MCF 10A (cell line): ENCODE measurements at regions not wholly inside any gene's neighbourhood (a gene's known extent, or its start where the extent isn't known, plus 50 kb on each side); places are given as distances from the start of the nearest gene placed in this dataset.

ENCODE experiments used
- BruUV-seq: library from RNA; stranded (reverse); fragments of 400-500 nt; replicated peaks from 2 replicates; lab custom pipeline; 2021; lab: Mats Ljungman, UMichigan
- CTCF ChIA-PET: fragments of 300-600 bp; sonication (Branson Sonifier 250); formaldehyde crosslinking; extraction: SDS; loops from one replicate; lab custom pipeline; 2021; ENCODE audit warnings: antibody characterized with exemption, inconsistent platforms; lab: Yijun Ruan, JAX
- POLR2A ChIA-PET: fragments of 300-600, 350-650 bp; sonication (Branson Sonifier 250); formaldehyde crosslinking; extraction: SDS; loops from one replicate; lab custom pipeline; 2020; ENCODE audit warnings: antibody characterized with exemption, inconsistent platforms; lab: Yijun Ruan, JAX
- DNase-seq: peaks from one replicate; pipeline ENCODE4 v3.0.0-alpha.2; 2018; ENCODE audit not compliant: unreplicated experiment
- H3K27ac Mint-ChIP-seq: one replicate; pipeline ENCODE4 v1.8.0; 2022; ENCODE audit warnings: mild to moderate bottlenecking, low read depth, mixed read lengths; ENCODE audit not compliant: unreplicated experiment
- H3K27me3 Mint-ChIP-seq: one replicate; pipeline ENCODE4 v1.8.0; 2022; ENCODE audit warnings: mixed read lengths; ENCODE audit not compliant: insufficient read depth, unreplicated experiment
- H3K36me3 Mint-ChIP-seq: one replicate; pipeline ENCODE4 v1.8.0; 2022; ENCODE audit warnings: mild to moderate bottlenecking, moderate library complexity, mixed read lengths; ENCODE audit not compliant: insufficient read depth, unreplicated experiment
- H3K4me1 Mint-ChIP-seq: one replicate; pipeline ENCODE4 v1.8.0; 2022; ENCODE audit warnings: mixed read lengths; ENCODE audit not compliant: insufficient read depth, unreplicated experiment
- H3K4me3 Mint-ChIP-seq: one replicate; pipeline ENCODE4 v1.8.0; 2022; ENCODE audit warnings: mild to moderate bottlenecking, moderate library complexity, mixed read lengths; ENCODE audit not compliant: unreplicated experiment
- H3K9me3 Mint-ChIP-seq: one replicate; pipeline ENCODE4 v1.8.0; 2022; ENCODE audit warnings: mixed read lengths; ENCODE audit not compliant: unreplicated experiment
- intact Hi-C: fragments of 100-400 bp; cut with micrococcal nuclease; formaldehyde crosslinking; loops from 2 replicates; pipeline ENCODE4 v1.14.1; 2022
- TF ChIP-seq, protein P1 (sequence below): fragments of 200-600 bp; IDR thresholded peaks from one replicate; pipeline ENCODE4 v1.8.0; 2022; ENCODE audit warnings: antibody characterized with exemption, mild to moderate bottlenecking; ENCODE audit not compliant: unreplicated experiment

DNA sequence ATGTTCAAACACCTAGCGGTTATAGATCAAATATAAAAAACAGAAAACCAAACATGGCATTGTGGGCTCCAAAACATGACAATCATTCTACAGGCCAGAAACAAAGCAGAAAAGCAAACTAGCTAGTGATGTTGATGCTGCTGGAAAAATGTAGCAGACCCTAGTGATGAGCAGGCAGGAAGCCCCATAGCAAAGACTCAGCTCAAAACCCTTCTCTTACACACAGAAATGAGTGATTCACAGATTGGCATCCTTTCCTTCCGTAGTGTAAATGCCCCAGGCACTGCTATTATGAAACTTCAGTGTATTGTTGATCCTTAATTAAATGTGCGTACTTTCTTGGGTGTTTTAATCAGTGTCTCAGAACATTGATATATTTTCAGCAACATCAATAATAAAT lies 425.1 kb downstream of the UTRN start:
- POLR2A ChIA-PET: interaction anchor here (0.5 to 1.2 kb wide), 2 partner anchors 10 to 36 kb away, joined by 3 to 5 read pairs; no protein-coding TSS in a partner anchor
- Mint-ChIP-seq H3K27me3 (no peaks in the 10 kb centered on the region), H3K4me3 (no peak overlapping the region), H3K9me3 (no peaks in the 10 kb centered on the region), H3K4me1 (peaks cover 17% of the 10 kb centered on the region), H3K27ac (peak overlapping the region; percentile 54), H3K36me3 (no peaks in the 10 kb centered on the region)
- CTCF ChIA-PET: interaction anchor here (0.6 kb wide), 1 partner anchor 26 kb away, joined by 4 read pairs; no protein-coding TSS in a partner anchor
- intact Hi-C loops: no loop called here
- TF ChIP-seq, protein P1, sequence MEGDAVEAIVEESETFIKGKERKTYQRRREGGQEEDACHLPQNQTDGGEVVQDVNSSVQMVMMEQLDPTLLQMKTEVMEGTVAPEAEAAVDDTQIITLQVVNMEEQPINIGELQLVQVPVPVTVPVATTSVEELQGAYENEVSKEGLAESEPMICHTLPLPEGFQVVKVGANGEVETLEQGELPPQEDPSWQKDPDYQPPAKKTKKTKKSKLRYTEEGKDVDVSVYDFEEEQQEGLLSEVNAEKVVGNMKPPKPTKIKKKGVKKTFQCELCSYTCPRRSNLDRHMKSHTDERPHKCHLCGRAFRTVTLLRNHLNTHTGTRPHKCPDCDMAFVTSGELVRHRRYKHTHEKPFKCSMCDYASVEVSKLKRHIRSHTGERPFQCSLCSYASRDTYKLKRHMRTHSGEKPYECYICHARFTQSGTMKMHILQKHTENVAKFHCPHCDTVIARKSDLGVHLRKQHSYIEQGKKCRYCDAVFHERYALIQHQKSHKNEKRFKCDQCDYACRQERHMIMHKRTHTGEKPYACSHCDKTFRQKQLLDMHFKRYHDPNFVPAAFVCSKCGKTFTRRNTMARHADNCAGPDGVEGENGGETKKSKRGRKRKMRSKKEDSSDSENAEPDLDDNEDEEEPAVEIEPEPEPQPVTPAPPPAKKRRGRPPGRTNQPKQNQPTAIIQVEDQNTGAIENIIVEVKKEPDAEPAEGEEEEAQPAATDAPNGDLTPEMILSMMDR: no peak
- BruUV-seq: no TSS peak
- peak; percentile 92 for DNase-seq

DNA sequence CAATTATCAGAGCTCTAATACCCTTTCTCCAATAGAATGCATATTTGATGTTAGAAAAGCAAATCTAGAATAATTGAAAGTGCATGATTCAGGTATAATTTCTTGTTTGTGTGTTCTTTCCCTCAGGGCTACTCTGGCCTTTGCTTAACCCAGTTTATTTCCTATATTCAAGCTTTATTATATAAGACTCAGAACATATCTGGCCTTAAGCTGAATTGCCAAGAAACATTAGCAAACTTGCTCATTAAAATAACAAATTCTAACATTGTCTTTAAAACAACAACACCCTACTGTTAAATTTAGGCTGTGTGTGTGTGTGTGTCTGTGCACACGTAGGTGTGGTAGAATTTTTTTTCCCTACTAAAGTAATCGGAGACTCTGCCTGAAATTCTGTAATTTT lies 426.5 kb downstream of the UTRN start:
- H3K27ac Mint-ChIP-seq: no peak overlapping the region
- intact Hi-C loops: no loop called here
- no peaks in the 10 kb centered on the region for H3K27me3 Mint-ChIP-seq
- no TSS peak for BruUV-seq
- no peak for DNase-seq
- ChIA-PET POLR2A (interaction anchor here (0.6 to 1.3 kb wide), 3 partner anchors 9 to 74 kb away, joined by 3 read pairs; no protein-coding TSS in a partner anchor), CTCF (interaction anchor here (1.0 to 1.5 kb wide), 3 partner anchors 9 to 504 kb away, joined by 3 to 6 read pairs (median 3); no protein-coding TSS in a partner anchor)
- TF ChIP-seq, protein P1: no peak
- H3K4me1 Mint-ChIP-seq: peaks cover 23% of the 10 kb centered on the region
- no peaks in the 10 kb centered on the region for H3K36me3 Mint-ChIP-seq
- H3K4me3 Mint-ChIP-seq: no peak overlapping the region
- no peaks in the 10 kb centered on the region for H3K9me3 Mint-ChIP-seq

DNA sequence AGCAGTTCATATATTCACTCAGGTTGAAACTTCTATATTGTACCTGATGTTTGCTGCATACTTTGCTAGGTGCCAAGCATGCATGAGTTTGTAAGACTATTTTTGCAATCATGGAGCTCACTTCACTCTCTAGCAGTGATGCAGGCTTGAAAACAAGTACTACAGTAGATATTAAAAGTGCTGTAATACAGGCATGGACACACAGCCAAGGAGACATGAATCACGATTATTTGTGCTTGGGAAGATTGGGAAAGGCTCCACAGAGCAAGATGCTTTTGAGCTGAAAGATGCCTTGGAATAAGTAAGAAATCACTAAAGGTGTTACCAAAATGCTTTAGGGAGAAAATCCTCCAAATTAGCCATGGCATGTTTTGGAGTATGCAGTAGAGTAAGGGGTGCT lies 427.4 kb downstream of the UTRN start:
- TF ChIP-seq, protein P1: no peak
- peaks cover 23% of the 10 kb centered on the region for H3K4me1 Mint-ChIP-seq
- H3K27me3 Mint-ChIP-seq: no peaks in the 10 kb centered on the region
- CTCF ChIA-PET: interaction anchor here (0.6 to 1.5 kb wide), 6 partner anchors 10 to 503 kb away, joined by 3 to 6 read pairs (median 4); no protein-coding TSS in a partner anchor
- no TSS peak for BruUV-seq
- DNase-seq: peak; percentile 51
- intact Hi-C loops: no loop called here
- H3K27ac Mint-ChIP-seq: no peak overlapping the region
- no peak overlapping the region for H3K4me3 Mint-ChIP-seq
- no peaks in the 10 kb centered on the region for H3K9me3 Mint-ChIP-seq
- POLR2A ChIA-PET: interaction anchor here (0.6 to 1.3 kb wide), 2 partner anchors 8 to 32 kb away, joined by 3 read pairs; no protein-coding TSS in a partner anchor
- no peaks in the 10 kb centered on the region for H3K36me3 Mint-ChIP-seq

DNA sequence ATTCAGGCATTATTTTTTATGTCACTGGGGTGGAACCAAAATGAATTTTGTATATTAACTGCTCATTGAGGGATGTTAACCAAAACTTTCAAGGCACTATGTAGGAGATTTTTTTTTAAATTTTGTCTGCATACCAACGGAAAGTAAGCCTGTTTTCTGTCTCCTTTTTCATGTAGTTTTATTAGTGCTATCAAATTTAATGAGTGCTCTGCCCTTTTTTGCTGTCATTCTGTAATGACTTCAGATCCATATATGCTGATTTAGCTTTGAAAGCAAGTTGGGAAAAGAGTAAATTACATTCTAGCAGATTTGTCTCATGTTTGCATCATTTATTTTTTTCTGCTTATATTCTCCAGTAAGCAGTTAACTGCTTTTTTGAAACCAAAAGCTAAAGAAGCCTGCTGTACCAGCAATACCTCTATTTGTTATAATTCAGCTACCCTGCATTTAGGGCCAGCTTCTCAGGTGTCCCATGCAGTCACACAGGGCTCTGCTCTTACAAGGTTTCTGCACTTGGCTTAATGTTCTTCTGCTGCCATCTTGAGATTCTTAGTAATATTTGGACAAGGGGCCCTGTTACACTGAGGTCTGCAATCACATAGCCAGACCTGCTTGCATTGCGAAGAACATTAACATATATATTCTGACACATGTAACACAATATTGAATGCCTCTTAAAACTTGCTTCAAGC lies 429.0 kb downstream of the UTRN start:
- Mint-ChIP-seq H3K27me3 (no peaks in the 10 kb centered on the region), H3K36me3 (no peaks in the 10 kb centered on the region), H3K4me3 (no peak overlapping the region), H3K4me1 (peaks cover 29% of the 10 kb centered on the region), H3K9me3 (no peaks in the 10 kb centered on the region), H3K27ac (peak overlapping the region; percentile 17)
- intact Hi-C loops: no loop called here
- CTCF ChIA-PET: interaction anchor here (0.6 to 0.9 kb wide), 3 partner anchors 17 to 1914 kb away, joined by 3 read pairs; no protein-coding TSS in a partner anchor
- TF ChIP-seq, protein P1: no peak
- no peak for DNase-seq
- no TSS peak for BruUV-seq
- POLR2A ChIA-PET: no interaction called here
